DOHH2 (cell line): ENCODE measurements at regions not wholly inside any gene's neighbourhood (a gene's known extent, or its start where the extent isn't known, plus 50 kb on each side); places are given as distances from the start of the nearest gene placed in this dataset.

ENCODE experiments used
- H3F3A ChIP-seq: fragments of 200-600 bp; sonication (generic), shearing (Covaris generic); 2 replicates; pipeline ENCODE4 v1.6.0; 2016; ENCODE audit warnings: antibody characterized with exemption, mild to moderate bottlenecking; ENCODE audit not compliant: control insufficient read depth, insufficient read depth
- H3K27ac ChIP-seq: fragments of 200-600 bp; sonication (generic); 2 replicates; pipeline ENCODE4 v1.5.1; 2014; ENCODE audit warnings: low read depth, mild to moderate bottlenecking, low read length, moderate library complexity
- H3K27me3 ChIP-seq: fragments of 200-600 bp; sonication (generic); 2 replicates; pipeline ENCODE4 v1.6.1; 2014; ENCODE audit warnings: mild to moderate bottlenecking, low read length, mixed read lengths; ENCODE audit not compliant: control insufficient read depth
- H3K36me3 ChIP-seq: fragments of 200-600 bp; sonication (generic); 2 replicates; pipeline ENCODE4 v1.6.1; 2014; ENCODE audit warnings: mild to moderate bottlenecking, low read length, moderate library complexity, mixed read lengths; ENCODE audit not compliant: control insufficient read depth
- H3K4me1 ChIP-seq: fragments of 200-600 bp; sonication (generic); 2 replicates; pipeline ENCODE4 v1.6.1; 2014; ENCODE audit warnings: mild to moderate bottlenecking, low read length, mixed read lengths; ENCODE audit not compliant: control insufficient read depth
- H3K4me2 ChIP-seq: fragments of 200-600 bp; sonication (generic); 2 replicates; pipeline ENCODE4 v1.6.0; 2014; ENCODE audit warnings: mild to moderate bottlenecking, low read length, moderate library complexity
- H3K4me3 ChIP-seq: fragments of 200-600 bp; sonication (generic); 2 replicates; pipeline ENCODE4 v1.5.1; 2014; ENCODE audit warnings: mild to moderate bottlenecking, low read length, mixed read lengths
- H3K79me2 ChIP-seq: fragments of 200-600 bp; sonication (generic); 2 replicates; pipeline ENCODE4 v1.6.1; 2014; ENCODE audit warnings: mild to moderate bottlenecking, low read length, mixed read lengths; ENCODE audit not compliant: control insufficient read depth
- H3K9me2 ChIP-seq: fragments of 200-600 bp; sonication (generic); replicated peaks from 2 replicates; pipeline ENCODE4 v1.6.1; 2014; ENCODE audit warnings: mild to moderate bottlenecking, low read length, mixed read lengths; ENCODE audit not compliant: control insufficient read depth
- H3K9me3 ChIP-seq: fragments of 200-600 bp; sonication (generic); 2 replicates; pipeline ENCODE4 v1.6.1; 2014; ENCODE audit warnings: antibody characterized with exemption, low read length, mixed read lengths; ENCODE audit not compliant: control insufficient read depth, insufficient read depth
- H4K20me1 ChIP-seq: fragments of 200-600 bp; sonication (generic); 2 replicates; pipeline ENCODE4 v1.6.0; 2014; ENCODE audit warnings: low read depth, mild to moderate bottlenecking, antibody characterized with exemption, low read length, moderate library complexity; ENCODE audit not compliant: control insufficient read depth, insufficient read depth
- CTCF ChIP-seq: fragments of 200-600 bp; sonication (generic); IDR thresholded peaks from one replicate; pipeline ENCODE4 v1.5.1; 2014; ENCODE audit warnings: antibody characterized with exemption, mild to moderate bottlenecking, low read depth, low read length; ENCODE audit not compliant: poor library complexity, severe bottlenecking
- EZH2phosphoT487 ChIP-seq: fragments of 200-600 bp; sonication (generic); IDR thresholded peaks from 2 replicates; pipeline ENCODE4 v1.6.1; 2017; ENCODE audit warnings: borderline replicate concordance, mild to moderate bottlenecking, antibody characterized with exemption, low read length, moderate library complexity, mixed read lengths

- Histone ChIP-seq H3K36me3 (no peaks in the 10 kb centered on the region), H3K27ac (no peak overlapping the region), H3K9me2 (no peaks in the 10 kb centered on the region), H3K79me2 (no peaks in the 10 kb centered on the region), H3K4me2 (no peak overlapping the region), H3K4me3 (no peak overlapping the region), H4K20me1 (no peaks in the 10 kb centered on the region), H3K4me1 (no peaks in the 10 kb centered on the region), H3F3A (no peaks in the 10 kb centered on the region), H3K27me3 (no peaks in the 10 kb centered on the region), H3K9me3 (no peaks in the 10 kb centered on the region)
- TF ChIP-seq CTCF (no peak), EZH2phosphoT487 (no peak)
Observed at GRCh38 chr10:2616215-2616614, 451.1 kb upstream of the PFKP start.

- Histone ChIP-seq H3K4me3 (no peak overlapping the region), H3K27me3 (no peaks in the 10 kb centered on the region), H3K36me3 (no peaks in the 10 kb centered on the region), H3K4me1 (no peaks in the 10 kb centered on the region), H3K27ac (no peak overlapping the region), H4K20me1 (no peaks in the 10 kb centered on the region), H3K79me2 (no peaks in the 10 kb centered on the region), H3K9me2 (no peaks in the 10 kb centered on the region), H3K9me3 (no peaks in the 10 kb centered on the region), H3K4me2 (no peak overlapping the region), H3F3A (no peaks in the 10 kb centered on the region)
- TF ChIP-seq CTCF: no peak
- no peak for TF ChIP-seq EZH2phosphoT487
Observed at GRCh38 chr10:2611603-2612002, 455.7 kb upstream of the PFKP start.

GRCh38 chr10:2610946-2611345 lies 456.4 kb upstream of the PFKP start:
- no peaks in the 10 kb centered on the region for H3K9me2 ChIP-seq
- no peaks in the 10 kb centered on the region for H3K79me2 ChIP-seq
- H3K4me1 ChIP-seq: no peaks in the 10 kb centered on the region
- no peaks in the 10 kb centered on the region for H4K20me1 ChIP-seq
- no peak overlapping the region for H3K4me2 ChIP-seq
- no peak for TF ChIP-seq CTCF
- no peak overlapping the region for H3K27ac ChIP-seq
- no peaks in the 10 kb centered on the region for H3K27me3 ChIP-seq
- H3F3A ChIP-seq: no peaks in the 10 kb centered on the region
- no peaks in the 10 kb centered on the region for H3K36me3 ChIP-seq
- H3K4me3 ChIP-seq: no peak overlapping the region
- H3K9me3 ChIP-seq: no peaks in the 10 kb centered on the region

- TF ChIP-seq CTCF (no peak), EZH2phosphoT487 (no peak)
Observed at GRCh38 chr10:2604891-2605290, 462.5 kb upstream of the PFKP start.

More at GRCh38 chr10:2604891-2605290, 462.5 kb upstream of the PFKP start:
- no peaks in the 10 kb centered on the region for H3K4me1 ChIP-seq
- no peaks in the 10 kb centered on the region for H3F3A ChIP-seq
- H3K9me3 ChIP-seq: no peaks in the 10 kb centered on the region
- no peaks in the 10 kb centered on the region for H3K27me3 ChIP-seq
- H3K79me2 ChIP-seq: no peaks in the 10 kb centered on the region
- no peaks in the 10 kb centered on the region for H3K36me3 ChIP-seq
- no peak overlapping the region for H3K27ac ChIP-seq
- no peak overlapping the region for H3K4me3 ChIP-seq
- H3K9me2 ChIP-seq: no peaks in the 10 kb centered on the region
- no peaks in the 10 kb centered on the region for H4K20me1 ChIP-seq
- no peak overlapping the region for H3K4me2 ChIP-seq
